Tongue (tissue), 1 donor: ENCODE measurements at regions not wholly inside any gene's neighbourhood (a gene's known extent, or its start where the extent isn't known, plus 50 kb on each side); places are given as distances from the start of the nearest gene placed in this dataset.
"Not testable (repeated sequence)": the region's sequence is repeated elsewhere in the genome, so short reads cannot be mapped to it uniquely, and the experiment has no call there.

Experiments used
- DNase-seq: peaks from one replicate; pipeline ENCODE4 v3.0.0-alpha.2; 2015

DNA sequence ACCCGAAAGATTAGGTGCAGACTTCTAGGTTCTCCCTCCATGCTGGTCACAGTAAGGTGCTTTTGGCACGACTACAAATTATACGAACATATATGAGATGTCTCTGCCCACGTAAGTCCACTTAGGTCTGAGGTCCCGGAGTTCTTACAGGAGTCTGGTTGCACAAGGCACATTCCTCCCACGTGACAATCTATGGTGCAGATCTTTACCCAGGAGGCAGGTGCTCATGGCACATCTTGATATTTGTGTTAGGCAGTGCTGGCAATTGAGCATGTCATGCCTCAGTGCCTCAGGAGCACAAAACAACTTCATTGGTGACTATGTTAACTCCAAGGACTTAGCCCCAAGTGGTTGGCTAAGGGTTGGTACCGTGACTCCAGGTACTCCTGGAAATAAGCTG lies 92.0 kb upstream of the AMN1 start:
- no peak for DNase-seq

DNA sequence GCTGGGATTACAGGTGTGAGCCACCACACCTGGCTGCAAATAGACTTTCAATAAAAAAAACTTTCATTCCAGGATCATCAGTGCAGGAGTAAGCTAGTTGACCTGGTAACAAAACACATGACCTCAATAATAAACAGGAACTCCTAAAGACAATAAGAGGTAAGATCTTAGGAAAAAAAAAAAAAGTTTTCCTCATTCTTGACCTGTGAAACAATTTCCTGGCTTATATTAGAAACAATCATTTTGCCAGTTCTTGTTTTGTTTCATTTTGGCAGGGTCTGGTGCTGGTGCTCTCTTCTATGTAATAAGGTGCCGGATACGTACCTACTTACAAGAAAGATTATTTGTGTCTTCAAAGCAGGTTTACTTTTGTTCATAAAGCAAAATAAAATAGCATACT lies 90.6 kb upstream of the AMN1 start:
- no peak for DNase-seq

DNA sequence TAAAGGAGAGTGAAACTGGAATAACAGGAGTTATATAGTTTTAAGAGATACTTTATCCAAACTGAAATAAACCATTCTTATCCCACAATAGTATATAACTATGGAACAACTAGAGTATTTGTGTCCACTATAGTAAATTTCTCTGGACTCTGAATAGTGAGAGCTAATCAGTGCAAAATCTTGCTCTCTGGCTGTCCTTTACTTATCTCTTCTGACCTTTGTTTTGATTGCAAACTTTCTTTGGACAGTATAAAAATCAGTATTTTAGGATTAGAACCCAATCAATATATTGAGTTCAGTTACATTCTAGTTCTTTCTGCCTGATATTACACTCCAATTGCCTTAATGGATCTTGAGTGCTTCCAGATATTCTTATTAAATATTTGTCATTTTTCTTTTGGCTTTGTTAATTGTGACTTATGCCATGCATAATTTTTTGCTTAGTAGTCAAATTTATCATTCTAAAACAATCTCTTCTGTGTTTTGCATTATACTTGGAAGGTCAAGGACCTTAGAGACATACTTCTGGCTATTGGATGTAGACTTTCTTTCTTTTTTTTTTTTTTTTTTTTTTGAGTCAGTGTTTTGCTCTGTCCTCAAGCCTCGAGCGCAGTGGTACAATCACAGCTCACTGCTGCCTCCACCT lies 89.9 kb upstream of the AMN1 start:
- DNase-seq: no peak

DNA sequence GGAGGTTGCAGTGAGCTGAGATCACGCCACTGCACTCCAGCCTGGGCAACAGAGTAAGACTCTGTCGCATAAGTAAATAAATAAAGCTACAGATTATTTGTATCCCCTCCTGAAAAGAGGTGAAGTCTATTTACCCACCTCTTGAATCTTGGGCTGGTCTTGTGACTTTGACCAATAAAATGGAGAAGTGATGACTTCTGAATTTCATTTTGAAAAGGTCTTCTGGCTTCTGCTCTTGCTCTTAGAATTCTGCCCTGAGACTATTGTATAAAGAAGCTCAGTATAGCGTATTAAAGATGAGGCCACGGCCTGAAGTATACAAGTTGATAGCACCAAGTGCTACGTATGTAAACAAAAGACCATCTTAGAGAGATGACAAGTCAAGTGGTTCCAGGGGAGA lies 88.3 kb upstream of the AMN1 start:
- no peak for DNase-seq

DNA sequence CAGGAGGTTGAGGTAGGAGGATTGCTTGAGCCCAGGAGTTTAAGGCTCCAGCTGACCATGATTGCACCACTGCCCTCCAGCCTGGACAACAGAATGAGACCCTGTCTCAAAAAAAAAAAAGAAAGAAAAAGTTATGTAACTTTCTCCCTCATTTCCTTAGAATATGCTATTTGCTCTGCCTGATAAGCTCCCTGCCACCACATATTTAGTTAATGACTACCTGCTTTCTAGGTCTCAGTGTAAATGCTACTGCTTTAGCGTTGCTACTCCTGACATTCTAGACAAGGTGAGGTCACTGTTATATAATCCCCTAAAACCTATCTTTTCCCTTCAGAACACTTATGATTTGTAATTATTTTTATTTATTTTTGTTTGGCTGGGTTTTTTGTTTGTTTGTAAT lies 86.3 kb upstream of the AMN1 start:
- no peak for DNase-seq

DNA sequence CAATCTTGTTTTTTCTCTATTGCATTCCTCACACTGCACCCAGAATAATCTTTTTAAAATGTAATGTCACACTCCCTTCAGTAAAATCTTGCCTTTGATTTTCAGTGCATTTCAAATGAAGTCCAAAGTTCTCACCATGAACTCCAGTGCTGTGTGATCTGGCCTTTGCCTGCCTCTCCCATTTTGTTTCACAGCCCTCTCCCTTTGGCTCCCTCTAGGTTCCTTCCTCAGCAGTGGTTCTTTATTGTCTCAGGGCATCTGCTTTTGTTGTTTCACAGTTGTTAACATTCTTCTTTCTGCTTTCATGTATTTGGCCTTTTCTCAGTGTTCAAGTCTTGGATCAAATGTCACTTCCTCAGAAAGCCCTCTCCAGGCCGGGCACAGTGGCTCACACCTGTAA lies 84.5 kb upstream of the AMN1 start:
- DNase-seq: no peak

DNA sequence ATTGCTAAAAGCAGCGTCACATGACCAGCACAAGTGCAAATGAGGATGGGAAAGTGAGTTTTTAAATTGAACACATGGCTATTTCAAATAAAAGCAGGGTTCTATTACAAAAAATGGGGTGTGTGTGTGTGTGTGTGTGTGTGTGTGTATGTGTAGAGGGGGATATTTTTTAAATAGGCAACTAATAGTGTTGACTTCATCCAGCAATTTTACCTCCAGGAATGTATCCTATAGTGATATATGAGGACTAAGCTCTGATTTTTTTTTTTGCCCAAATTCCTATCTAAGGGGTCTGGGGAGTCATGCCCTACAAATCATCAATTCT lies 78.9 kb upstream of the AMN1 start:
- DNase-seq: no peak

DNA sequence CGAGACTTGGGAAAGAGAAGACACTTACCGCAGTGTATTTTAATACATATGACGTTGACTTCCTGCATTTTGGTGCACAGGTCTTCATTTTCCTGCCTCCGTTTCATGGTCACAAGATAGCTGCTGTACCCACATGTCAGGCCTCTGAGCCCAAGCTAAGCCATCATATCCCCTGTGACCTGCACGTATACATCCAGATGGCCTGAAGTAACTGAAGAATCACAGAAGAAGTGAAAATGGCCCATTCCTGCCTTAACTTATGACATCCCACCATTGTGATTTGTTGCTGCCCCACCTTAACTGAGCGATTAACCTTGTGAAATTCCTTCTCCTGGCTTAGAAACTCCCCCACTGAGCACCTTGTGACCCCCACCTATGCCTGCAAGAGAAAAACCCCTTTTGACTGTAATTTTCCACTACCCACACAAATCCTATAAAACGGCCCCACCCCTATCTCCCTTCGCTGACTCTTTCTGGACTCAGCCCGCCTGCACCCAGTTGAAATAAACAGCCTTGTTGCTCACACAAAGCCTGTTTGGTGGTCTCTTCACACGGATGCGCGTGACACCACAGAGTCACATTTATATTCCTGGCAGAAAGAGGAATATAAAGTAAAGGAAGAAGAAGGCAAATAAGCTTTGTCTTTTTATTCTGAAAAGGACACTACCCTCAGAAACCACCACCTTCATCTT lies 78.4 kb upstream of the AMN1 start:
- DNase-seq: not testable (repeated sequence)

DNA sequence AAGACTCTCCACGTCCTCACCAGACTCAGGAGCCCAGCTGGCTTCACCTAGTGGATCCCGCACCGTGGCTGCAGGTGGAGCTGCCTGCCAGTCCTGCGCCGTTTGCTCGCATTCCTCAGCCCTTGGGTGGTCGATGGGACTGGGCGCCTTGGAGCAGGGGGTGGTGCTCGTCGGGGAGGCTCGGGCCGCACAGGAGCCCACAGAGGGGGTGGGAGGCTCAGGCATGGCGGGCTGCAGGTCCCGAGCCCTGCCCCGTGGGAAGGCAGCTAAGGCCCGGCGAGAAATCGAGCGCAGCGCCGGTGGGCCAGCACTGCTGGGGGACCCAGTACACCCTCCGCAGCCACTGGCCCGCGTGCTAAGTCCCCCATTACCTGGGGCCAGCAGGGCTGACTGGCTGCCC lies 76.9 kb upstream of the AMN1 start:
- not testable (repeated sequence) for DNase-seq

DNA sequence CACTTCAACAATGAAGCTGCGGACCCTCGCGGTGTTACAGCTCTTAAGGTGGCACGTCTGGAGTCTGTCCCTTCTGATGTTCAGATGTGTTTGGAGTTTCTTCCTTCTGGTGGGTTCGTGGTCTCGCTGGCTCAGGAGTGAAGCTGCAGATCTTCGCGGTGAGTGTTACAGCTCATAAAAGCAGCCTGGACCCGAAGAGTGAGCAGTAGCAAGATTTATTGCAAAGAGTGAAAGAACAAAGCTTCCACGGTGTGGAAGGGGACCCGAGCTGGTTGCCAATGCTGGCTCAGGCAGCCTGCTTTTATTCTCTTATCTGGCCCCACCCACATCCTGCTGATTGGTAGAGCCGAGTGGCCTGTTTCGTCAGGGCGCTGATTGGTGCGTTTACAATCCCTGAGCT lies 75.9 kb upstream of the AMN1 start:
- DNase-seq: not testable (repeated sequence)

DNA sequence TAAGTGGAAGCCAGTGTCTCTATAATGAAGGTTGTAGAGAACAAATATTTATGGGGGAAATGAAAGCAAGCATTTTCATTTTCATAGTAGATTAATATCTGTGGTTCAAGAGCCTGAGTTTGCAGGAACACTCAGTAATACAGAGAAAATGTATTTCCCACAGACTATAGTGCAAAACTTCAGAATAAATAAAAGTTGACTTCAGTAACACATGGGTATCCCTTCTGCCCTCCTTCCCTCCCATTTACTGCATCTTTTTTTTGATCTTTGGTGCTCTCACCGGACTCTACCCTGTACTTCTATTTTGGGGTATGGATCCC lies 75.3 kb upstream of the AMN1 start:
- no peak for DNase-seq

DNA sequence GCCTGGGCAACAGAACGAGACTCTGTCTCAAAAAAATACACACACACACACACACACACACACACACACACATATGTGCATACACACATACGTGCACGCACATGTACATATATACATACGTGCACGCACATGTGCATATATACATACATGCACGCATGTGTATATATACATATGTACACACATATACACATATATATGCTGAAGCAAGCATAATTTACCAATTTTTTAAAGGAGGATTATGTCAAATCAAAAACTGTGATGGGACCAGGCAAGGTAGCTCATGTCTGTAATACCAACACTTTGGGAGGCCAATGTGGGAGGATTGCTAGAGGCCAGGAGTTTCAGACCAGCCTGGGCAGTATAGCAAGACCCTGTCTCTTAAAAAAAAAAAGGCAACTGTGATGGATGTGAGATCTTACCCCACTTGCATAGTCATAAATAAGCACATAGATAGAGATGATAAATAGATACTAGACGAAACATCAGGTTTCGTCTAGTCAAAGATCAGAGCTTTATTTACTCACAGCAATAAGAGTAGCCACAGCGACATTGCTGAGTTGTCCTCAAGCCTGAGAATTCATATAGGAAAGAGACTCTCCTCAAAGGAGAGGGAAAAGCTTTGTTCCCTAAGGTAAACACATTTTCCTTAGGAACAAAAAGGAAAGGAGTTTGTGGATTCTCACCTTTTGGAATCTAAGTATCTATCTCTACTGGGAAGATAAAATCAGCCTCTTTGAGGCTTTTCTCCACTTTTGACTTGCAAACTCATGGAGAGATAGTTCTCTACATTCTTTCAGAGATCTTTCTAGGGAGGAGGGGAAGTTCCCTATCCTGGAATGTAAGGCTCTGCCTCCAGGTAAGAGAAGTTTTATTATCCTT lies 74.7 kb upstream of the AMN1 start:
- DNase-seq: no peak

DNA sequence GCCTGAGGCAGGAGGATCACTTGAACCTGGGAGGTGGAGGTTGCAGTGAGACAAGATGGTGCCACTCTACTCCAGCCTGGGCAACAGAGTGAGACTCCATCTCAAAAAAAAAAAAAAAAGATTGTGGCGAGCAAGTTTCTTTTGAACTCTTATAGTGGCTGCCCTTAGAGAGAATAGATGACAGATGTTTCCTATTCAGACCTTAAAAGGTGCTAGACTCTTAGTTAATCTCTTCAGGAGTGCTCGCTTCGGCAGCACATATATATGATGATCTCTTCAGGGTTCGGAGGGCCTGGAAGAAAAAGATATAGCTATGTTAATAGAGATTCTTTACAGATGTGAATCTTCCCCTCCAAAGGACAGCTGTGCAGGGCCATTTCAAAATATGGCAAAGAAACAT lies 73.1 kb upstream of the AMN1 start:
- DNase-seq: no peak

DNA sequence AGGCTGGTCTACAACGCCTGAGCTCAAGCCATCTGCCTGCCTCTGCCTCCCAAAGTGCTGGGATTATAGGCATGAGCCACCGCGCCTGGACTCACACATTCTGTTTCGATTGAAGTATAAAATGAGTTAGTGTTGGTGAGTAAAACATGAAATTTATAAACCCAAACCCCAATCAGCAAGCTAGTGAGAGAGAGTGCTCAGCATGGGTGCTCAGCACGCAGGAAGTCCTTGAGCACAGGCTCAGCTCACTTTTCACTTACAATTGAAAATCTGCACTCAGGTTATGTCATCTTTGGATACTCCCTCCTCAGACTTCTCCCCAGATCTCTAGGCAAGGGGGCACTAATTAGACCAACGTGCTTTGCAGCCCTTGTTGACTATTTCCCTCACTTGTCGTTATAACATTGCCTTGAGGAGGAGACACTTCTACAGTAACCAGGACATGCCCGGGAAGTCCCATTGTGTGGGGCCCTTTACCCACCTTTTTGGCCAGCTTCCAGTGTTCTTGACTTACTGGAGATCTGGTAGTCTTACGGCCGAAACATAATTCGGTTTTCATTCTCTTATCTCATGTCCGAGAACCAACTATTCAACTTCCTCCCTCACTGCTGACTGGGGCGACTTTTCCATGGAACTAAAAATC lies 68.5 kb upstream of the AMN1 start:
- no peak for DNase-seq

DNA sequence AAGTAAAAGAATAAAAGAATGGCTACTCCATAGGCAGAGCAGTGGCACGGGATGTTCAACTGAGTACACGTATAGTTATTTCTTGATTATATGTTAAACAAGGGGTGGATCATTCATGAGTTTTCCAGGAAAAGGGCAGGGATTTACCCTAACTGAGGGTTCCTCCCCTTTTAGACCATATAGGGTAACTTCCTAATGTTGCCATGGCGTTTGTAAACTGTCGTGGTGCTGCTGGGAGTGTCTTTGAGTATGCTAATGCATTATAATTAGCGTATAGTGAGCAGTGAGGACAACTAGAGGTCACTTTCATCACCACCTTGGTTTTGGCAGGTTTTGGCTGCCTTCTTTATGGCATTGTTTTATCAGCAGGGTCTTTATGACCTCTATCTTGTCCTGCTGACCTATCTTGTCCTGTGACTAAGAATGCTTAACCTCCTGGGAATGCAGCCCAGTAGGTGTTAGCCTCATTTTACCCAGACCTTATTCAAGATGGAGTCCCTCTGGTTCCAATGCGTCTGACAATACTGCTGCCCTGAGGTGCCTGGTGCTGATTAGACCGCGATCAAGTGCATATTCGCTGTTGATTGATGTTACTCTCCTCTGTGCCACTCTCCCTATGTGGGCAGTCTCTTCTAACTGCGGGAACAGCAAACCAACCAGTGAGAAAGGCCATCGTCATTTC lies 67.6 kb upstream of the AMN1 start:
- no peak for DNase-seq

DNA sequence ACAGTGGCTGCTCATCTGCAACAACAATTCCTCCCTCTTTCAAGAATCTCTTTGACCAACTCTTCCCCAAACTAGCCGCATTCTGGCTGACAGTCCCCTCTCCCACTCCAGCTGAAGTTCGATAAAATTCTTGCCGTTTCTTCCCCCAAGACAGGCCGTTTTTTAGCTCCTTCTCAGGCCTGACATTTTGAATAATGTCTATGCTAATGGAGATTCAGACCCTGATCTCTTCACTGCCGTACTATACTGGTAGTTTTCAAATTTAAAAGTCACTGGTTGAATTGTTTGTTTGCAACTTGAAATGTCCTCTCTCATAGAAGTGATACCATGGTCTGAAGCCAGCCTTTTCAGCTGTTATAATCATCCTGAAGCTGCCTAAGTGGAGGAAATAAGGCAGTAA lies 65.9 kb upstream of the AMN1 start:
- no peak for DNase-seq

DNA sequence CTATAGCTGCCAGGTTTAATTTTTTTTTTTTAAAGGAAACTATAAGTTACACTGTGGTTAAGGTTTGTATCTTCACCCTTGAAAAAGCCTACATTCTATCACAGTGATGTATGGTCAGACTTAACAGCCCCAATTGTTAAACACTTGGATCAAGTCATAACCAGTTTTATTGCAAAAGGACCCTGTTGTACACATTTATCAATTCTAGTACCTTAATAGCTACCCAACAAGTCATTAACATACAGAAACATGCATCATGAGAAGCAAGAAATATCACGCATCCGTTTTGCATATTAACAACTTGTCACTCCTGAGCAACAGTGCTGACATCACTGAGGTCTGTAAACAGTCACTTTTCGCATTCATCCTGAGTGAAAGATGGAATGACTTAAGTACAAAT lies 62.4 kb upstream of the AMN1 start:
- DNase-seq: not testable (repeated sequence)

DNA sequence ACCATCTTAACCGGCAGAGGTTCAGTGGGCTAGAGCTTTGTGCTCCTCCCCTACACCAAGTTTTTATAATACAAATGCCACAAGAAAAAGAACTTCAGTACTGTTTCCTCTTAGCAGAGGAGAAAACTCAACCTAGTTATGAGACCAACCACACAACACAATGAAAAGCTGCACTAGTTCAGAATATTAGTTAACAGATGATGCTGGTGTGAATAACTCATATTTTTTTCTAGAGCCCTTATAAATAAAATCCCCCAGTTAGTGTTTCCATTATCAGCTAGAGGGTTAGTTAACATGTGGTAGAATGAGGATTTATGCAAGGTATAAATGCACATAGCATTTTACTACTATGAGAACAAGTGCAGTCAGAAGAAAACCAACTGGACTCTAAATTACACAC lies 61.9 kb upstream of the AMN1 start:
- no peak for DNase-seq

DNA sequence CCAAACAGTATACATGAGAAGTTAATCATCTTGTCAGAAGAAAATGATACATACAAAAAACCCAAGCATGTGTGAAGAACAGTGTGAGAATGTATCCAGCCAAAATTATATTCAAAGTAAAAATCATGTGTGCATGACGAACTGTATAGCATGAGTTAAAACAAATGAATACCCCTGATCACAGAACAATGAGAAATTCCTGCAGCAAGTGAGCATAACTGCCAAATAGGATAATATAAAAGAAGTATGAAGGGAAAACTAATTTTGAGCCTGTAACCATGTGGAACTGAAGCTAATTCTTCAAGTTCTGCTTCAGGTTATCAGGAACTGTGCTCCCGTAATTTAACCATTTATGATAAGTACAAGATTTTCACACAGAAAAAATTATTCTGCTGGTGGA lies 56.5 kb upstream of the AMN1 start:
- DNase-seq: no peak

DNA sequence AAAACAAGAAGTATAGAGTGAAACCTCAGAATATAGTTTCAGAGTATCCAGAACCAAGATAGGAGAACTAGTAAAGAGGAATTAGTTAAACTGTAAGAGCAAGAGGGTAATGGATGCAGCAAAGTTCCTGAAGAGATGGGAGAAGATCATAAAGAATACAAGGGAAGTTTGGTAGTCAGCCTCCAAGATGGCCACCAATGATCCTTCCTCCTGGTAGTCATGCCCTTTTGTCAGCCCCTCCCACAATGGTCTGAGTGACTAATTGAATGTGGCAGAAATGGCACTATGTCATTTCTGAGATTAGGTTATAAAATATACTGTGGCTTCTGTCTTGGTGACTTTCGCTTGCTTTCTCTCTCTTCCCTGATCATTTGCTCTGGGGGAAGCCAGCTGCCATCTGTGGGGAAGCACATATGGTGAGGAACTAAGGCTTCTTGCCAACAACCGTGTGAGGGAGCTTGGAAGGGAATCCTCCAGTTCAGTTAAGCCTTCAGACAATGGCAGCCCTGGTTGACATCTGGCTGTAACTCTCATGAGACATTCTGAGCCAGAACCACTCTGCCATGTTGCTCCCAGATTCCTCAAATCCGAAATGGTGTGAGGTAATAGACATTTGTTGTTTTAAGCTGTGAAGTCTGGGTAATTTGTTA lies 55.3 kb upstream of the AMN1 start:
- DNase-seq: peak; percentile 22

DNA sequence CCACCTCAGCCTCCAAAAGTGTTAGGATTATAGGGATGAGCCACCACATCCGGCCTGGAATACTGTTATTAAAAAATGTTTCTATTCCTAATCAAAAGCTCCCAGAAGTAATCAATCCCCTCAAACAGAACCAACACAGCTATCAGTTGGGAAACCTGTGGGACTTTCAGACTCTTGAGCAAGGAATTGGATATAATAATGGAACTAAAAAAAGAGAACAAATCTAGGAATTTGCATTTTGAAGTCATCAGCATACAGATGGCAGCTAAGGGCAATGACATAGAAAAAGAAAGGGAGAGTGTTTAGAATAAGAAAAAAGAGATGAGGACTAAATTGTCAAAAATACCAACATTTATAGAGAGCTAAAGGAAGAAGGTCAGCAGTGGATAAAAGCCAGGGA lies 54.7 kb upstream of the AMN1 start:
- no peak for DNase-seq

DNA sequence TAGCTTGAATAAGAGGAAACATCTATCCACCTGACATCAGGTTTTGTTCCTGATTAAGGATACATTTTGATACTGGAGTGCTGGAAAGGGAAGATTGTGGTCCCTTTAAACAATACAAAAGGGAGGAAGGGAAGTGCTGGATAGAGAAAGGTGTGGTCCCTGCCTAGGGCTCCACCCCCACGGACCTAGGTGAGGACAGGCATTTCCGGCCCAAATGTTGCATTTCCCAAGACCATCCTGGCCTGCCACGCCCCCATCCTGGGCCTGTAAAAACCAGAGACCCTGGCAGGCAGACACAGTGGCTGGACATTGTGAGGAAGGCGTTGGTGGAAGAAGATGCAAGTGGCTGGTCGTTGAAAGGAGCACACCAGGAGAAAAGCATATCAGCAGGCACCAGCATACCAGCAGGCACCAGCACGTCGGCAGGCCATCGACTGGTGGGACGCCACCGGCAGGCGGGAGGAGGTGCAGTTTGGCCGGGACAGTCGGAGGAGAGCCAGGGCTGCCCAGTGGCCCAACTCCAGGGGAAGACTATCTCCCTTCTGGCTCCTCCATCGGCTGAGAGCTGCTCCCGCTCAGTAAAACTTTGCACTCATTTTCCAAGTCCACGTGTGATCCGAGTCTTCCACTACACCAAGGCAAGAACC lies 53.2 kb upstream of the AMN1 start:
- DNase-seq: no peak
